ENCODE measurements at regions not wholly inside any gene's neighbourhood (a gene's known extent, or its start where the extent isn't known, plus 50 kb on each side); places are given as distances from the start of the nearest gene placed in this dataset.
A peak's percentile ranks its signal among the peaks of the same experiment; 100 is the strongest.

DNA sequence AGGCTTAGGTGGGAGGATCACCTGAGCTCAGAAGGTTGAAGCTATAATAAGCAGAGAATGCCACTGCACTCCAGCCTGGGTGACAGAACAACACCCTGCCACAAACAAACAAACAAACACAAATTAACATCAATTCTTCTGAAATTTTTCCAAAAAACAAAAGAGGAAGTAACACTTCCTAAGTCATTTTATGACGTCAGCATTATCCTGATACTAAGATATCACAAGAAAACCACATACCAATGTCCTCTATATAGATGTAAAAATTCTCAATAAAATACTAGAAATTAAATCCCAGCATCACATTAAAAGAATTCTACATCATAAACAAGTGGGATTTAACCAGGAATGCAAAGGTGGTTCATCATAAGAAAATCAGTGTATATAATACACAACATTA lies 64.4 kb upstream of the STK26 start:
- Mint-ChIP-seq H3K4me1 (ENCODE audit: low read depth) (peaks cover 11% of the 10 kb centered on the region), H3K36me3 (ENCODE audit: low read depth) (no peaks in the 10 kb centered on the region), H3K9me3 (no peaks in the 10 kb centered on the region), H3K27ac (no peak overlapping the region), H3K27me3 (peaks cover 28% of the 10 kb centered on the region), H3K4me3 (no peak overlapping the region)
- DNase-seq = no peak

DNA sequence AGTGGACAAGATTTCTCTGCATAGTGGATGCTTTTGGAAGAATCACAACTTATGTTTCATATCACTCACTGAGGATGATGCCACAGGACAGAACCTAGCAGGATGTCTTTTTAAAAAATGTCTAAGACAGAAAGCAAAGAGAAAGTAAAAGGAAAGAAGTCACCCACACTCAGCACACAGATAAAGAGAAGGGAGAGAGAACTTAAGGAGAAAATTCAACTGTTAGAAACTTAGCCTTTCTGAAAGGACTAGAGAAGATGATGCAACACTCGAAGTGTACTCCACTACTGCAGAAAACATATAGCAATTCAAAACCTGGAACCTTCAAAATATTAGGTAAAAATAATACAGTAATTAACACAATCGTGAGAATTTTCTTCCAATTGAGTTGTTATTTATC lies 52.8 kb upstream of the STK26 start:
- Mint-ChIP-seq H3K36me3 (ENCODE audit: low read depth) (no peaks in the 10 kb centered on the region), H3K4me1 (ENCODE audit: low read depth) (peaks cover 7% of the 10 kb centered on the region), H3K4me3 (no peak overlapping the region), H3K27me3 (peaks cover 23% of the 10 kb centered on the region), H3K27ac (peak overlapping the region; percentile 8), H3K9me3 (no peaks in the 10 kb centered on the region)
- no peak for DNase-seq

Measured in activated T-cell treated with anti-CD3 and anti-CD28 coated beads, Interleukin-2, amount 50 U/mL, for 24 hours (primary cell).